HepG2 (cell line): ENCODE measurements at regions not wholly inside any gene's neighbourhood (a gene's known extent, or its start where the extent isn't known, plus 50 kb on each side); places are given as distances from the start of the nearest gene placed in this dataset.

Experiments
- ATAC-seq: fragments of 200-7000 bp; cut with Tn5 transposase; 3 replicates; pipeline ENCODE4 v1.9.1; 2020; ENCODE audit warnings: mild to moderate bottlenecking, moderate library complexity
- BruUV-seq: library from RNA; stranded (reverse); fragments of 400-500 nt; replicated peaks from 2 replicates; lab custom pipeline; 2021; lab: Mats Ljungman, UMichigan
- CTCF ChIA-PET: fragments of 300-600 bp; formaldehyde crosslinking; extraction: SDS; loops from one replicate; lab custom pipeline; 2021; ENCODE audit warnings: low total read pairs, inconsistent platforms, low intra/inter-chr PET ratio; lab: Yijun Ruan, JAX
- POLR2A ChIA-PET: fragments of 350-600 bp; sonication (Branson Sonifier 250); formaldehyde crosslinking; loops from one replicate; lab custom pipeline; 2020; ENCODE audit warnings: antibody characterized with exemption, inconsistent platforms; lab: Yijun Ruan, JAX
- DNase-seq: peaks from one replicate; pipeline ENCODE4 v3.0.0-alpha.2; 2015; ENCODE audit warnings: low spot score
- FAIRE-seq: peaks from 3 replicates; lab custom pipeline; 2011; peaks lifted over from hg19 to GRCh38; lab: Jason Lieb, UNC
- H2AFZ ChIP-seq: one replicate; pipeline ENCODE4 v1.6.1; 2011; ENCODE audit warnings: low read length, inconsistent platforms
- H3K27ac ChIP-seq: fragments of 300-600 bp; 3 replicates; pipeline ENCODE4 v1.8.0; 2011; ENCODE audit warnings: mixed run types, mild to moderate bottlenecking, mixed read lengths, low read length, inconsistent platforms; ENCODE audit not compliant: insufficient read depth; ENCODE audit errors: extremely low read length
- H3K27me3 ChIP-seq, 2 experiments: fragments of 200-600 bp in 1 of 2; 2 replicates in 1 of 2; 3 replicates in 1 of 2; pipeline versions ENCODE4 v1.6.0 to v1.8.0; 2011; ENCODE audit warnings: low read length in 2 of 2, mild to moderate bottlenecking in 2 of 2, moderate library complexity in 2 of 2, inconsistent platforms in 1 of 2; ENCODE audit not compliant: insufficient read depth in 2 of 2, control insufficient read depth in 1 of 2
- H3K36me3 ChIP-seq, 2 experiments: fragments of 200-600 bp in 1 of 2; replicated peaks in 1 of 2; 2 replicates in 1 of 2; 3 replicates in 1 of 2; pipeline versions ENCODE4 v1.5.1 to v1.8.0; 2011; ENCODE audit warnings: low read length in 2 of 2, inconsistent platforms in 1 of 2; ENCODE audit not compliant: insufficient read depth in 2 of 2, control insufficient read depth in 1 of 2
- H3K4me1 ChIP-seq: 2 replicates; pipeline ENCODE4 v1.5.1; 2012; ENCODE audit warnings: low read length, inconsistent platforms; ENCODE audit not compliant: insufficient read depth
- H3K4me2 ChIP-seq: 2 replicates; pipeline ENCODE4 v1.6.0; 2011; ENCODE audit warnings: low read depth, low read length, inconsistent platforms
- H3K4me3 ChIP-seq, 3 experiments: fragments of 200-600 bp in 1 of 3; sonication (generic), shearing (Covaris generic) in 1 of 3; replicated peaks in 1 of 3; 2 replicates each; pipeline ENCODE4 v1.5.1; 2011 to 2016; ENCODE audit warnings: low read length in 3 of 3, inconsistent platforms in 2 of 3, low read depth in 2 of 3, mild to moderate bottlenecking in 2 of 3, control low read depth in 1 of 3, mixed read lengths in 1 of 3; ENCODE audit not compliant: insufficient read depth in 1 of 3
- H3K79me2 ChIP-seq: one replicate; pipeline ENCODE4 v1.6.1; 2011; ENCODE audit warnings: low read length, inconsistent platforms; ENCODE audit not compliant: insufficient read depth
- H3K9ac ChIP-seq: 2 replicates; pipeline ENCODE4 v1.6.0; 2011; ENCODE audit warnings: mild to moderate bottlenecking, low read depth, low read length, inconsistent platforms; ENCODE audit not compliant: insufficient read depth
- H3K9me3 ChIP-seq: 2 replicates; pipeline ENCODE4 v1.5.1; 2012; ENCODE audit warnings: mild to moderate bottlenecking, low read length
- H4K20me1 ChIP-seq: 2 replicates; pipeline ENCODE4 v1.6.0; 2011; ENCODE audit warnings: inconsistent platforms, mild to moderate bottlenecking, low read length, moderate library complexity; ENCODE audit not compliant: insufficient read depth
- ELF1 ChIP-seq: sonication (generic); formaldehyde crosslinking; IDR thresholded peaks from 2 replicates; pipeline ENCODE4 v1.4.0; 2020; ENCODE audit warnings: missing genetic modification reagents
- EP300 ChIP-seq, 3 experiments: sonication (generic) in 1 of 3; formaldehyde crosslinking in 1 of 3; IDR thresholded peaks; 2 replicates each; pipeline versions ENCODE4 v1.5.1 to v1.6.1; 2011 to 2020; ENCODE audit warnings: low read depth in 2 of 3, low read length in 2 of 3, borderline replicate concordance in 1 of 3, improper control_type of control experiment in 1 of 3, mild to moderate bottlenecking in 1 of 3, missing genetic modification reagents in 1 of 3, moderate library complexity in 1 of 3
- NFYB ChIP-seq: sonication (generic); formaldehyde crosslinking; IDR thresholded peaks from 2 replicates; pipeline ENCODE4 v1.4.0; 2020; ENCODE audit warnings: missing genetic modification reagents
- NFYC ChIP-seq: IDR thresholded peaks from 2 replicates; pipeline ENCODE4 v1.6.1; 2016; ENCODE audit warnings: missing genetic modification reagents, missing compliant biosample characterization
- TCF12 ChIP-seq, 2 experiments: fragments of 450-650 bp in 1 of 2; sonication (generic) in 1 of 2; formaldehyde crosslinking in 1 of 2; IDR thresholded peaks; 2 replicates each; pipeline versions ENCODE4 v1.6.1 to v1.8.0; 2017 to 2022; ENCODE audit warnings: antibody characterized with exemption in 1 of 2, mild to moderate bottlenecking in 1 of 2, missing genetic modification reagents in 1 of 2, moderate library complexity in 1 of 2
- ZNF207 ChIP-seq: fragments of 450-650 bp; IDR thresholded peaks from 2 replicates; pipeline ENCODE4 v1.6.1; 2016; ENCODE audit warnings: antibody characterized with exemption, borderline replicate concordance
- ZNF30 ChIP-seq: sonication (generic); formaldehyde crosslinking; IDR thresholded peaks from 2 replicates; pipeline ENCODE4 v1.5.0; 2020; ENCODE audit warnings: mild to moderate bottlenecking, missing genetic modification reagents
- WGBS: methylation state at CpG from one replicate; pipeline ENCODE4 v1.1.6; 2017; ENCODE audit warnings: low lambda C conversion rate; 5-methylcytosine and 5-hydroxymethylcytosine counted together
- in situ Hi-C: cut with HindIII; loops from 2 replicates; pipeline ENCODE4 v1.10.0; 2017; ENCODE audit warnings: low pct_unique_long_range_greater_than_20kb; ENCODE audit not compliant: extremely low pct_ligation_motif_present
- intact Hi-C: fragments of 100-400 bp; cut with micrococcal nuclease; formaldehyde crosslinking; loops from one replicate; pipeline ENCODE4 v1.10.0; 2022; ENCODE audit not compliant: unreplicated experiment
- TF ChIP-seq, protein P1 (sequence below), 2 experiments: sonication (generic) in 1 of 2; formaldehyde crosslinking in 1 of 2; IDR thresholded peaks; 2 replicates each; pipeline versions ENCODE4 v1.5.1 to v1.6.1; 2011 to 2020; ENCODE audit warnings: borderline replicate concordance in 1 of 2, low read depth in 1 of 2, low read length in 1 of 2, mild to moderate bottlenecking in 1 of 2, missing genetic modification reagents in 1 of 2, moderate library complexity in 1 of 2

DNA sequence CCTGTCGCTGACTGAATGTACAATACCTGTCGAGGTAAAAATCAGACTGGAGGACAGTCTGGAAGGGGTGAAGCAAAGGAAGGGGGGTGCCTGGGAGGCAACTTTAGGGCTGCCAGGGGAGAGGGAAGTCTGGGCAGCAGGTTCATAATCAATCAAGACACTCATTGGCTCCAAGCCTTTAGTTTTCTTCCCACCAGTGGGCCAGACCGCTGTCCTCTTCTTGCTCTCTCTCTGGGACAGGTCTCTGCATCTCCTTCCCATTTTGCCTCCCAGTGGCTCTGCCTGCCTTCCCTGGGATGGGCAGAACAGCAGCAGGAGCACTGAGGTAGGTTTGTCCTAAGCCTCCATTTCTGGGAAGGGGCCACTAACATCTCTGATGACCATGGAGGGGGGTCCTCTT lies 206.5 kb downstream of the TTC8 start (continued):
- TF ChIP-seq ZNF207, result no peak

DNA sequence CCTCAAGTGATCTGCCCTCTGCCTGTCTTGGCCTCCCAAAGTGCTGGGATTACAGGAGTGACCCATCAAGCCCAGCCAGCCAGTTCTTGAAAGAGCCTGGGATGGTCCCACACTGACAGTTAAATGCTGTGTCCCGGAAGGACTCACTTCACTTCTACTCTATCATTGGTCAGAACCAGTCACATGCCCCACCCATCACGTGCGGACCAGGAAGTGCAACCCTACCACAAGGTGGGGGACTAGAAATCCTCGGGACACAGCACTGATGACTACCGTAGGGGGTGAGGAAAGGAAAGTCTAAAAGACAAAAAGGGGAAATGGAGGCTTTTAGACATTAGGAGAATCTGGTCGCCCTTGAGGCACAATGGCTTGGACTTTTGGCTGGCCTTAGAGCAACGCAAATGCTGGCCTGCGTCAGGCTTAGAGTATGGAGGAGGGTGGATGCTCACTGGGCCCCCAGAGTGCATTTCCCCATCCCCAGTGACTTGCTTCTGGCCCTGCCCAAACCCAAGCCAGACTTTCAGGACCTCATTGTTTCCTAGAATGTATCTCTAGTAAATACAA lies 207.7 kb downstream of the TTC8 start:
- no peak for FAIRE-seq
- Histone ChIP-seq H3K4me3 (no peak overlapping the region), H3K4me2 (no peak overlapping the region), H3K36me3 (no peaks in the 10 kb centered on the region), H3K4me1 (peaks cover 35% of the 10 kb centered on the region), H2AFZ (no peak overlapping the region), H3K9me3 (no peaks in the 10 kb centered on the region), H3K79me2 (no peaks in the 10 kb centered on the region), H4K20me1 (no peaks in the 10 kb centered on the region), H3K27ac (no peak overlapping the region), H3K27me3 (peaks cover 0 to 5% of the 10 kb centered on the region in 2 experiments; a peak in 1 of 5 replicates), H3K9ac (no peak overlapping the region)
- no TSS peak for BruUV-seq
- ChIA-PET CTCF (no interaction called here), POLR2A (interaction anchor here (0.7 kb wide), 1 partner anchor 8 kb away, joined by 7 read pairs; no protein-coding TSS in a partner anchor)
- no peak for ATAC-seq
- no peak for DNase-seq
- intact Hi-C loops, result no loop called here
- TF ChIP-seq NFYC (CRISPR knock-in tag), result 0 out of 2 replicates have a peak, but pooled peaks have one; percentile 28
- TF ChIP-seq, protein P1, sequence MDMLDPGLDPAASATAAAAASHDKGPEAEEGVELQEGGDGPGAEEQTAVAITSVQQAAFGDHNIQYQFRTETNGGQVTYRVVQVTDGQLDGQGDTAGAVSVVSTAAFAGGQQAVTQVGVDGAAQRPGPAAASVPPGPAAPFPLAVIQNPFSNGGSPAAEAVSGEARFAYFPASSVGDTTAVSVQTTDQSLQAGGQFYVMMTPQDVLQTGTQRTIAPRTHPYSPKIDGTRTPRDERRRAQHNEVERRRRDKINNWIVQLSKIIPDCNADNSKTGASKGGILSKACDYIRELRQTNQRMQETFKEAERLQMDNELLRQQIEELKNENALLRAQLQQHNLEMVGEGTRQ (IDR thresholded peaks at IDR 0.05; ENCODE audit: low read depth, low read length), result 0 out of 2 replicates have a peak, but pooled peaks have one; percentile 48
- TF ChIP-seq, protein P1 (CRISPR knock-in tag; IDR thresholded peaks at IDR 0.05; ENCODE audit: borderline replicate concordance), result peak; percentile 49; the same call in 1 of the 2 replicates
- TF ChIP-seq EP300 (IDR thresholded peaks at IDR 0.05; ENCODE audit: low read depth in 2 of 2, low read length in 2 of 2), result no peak
- TF ChIP-seq EP300 (CRISPR knock-in tag; IDR thresholded peaks at IDR 0.05; ENCODE audit: borderline replicate concordance), result no peak
- 0 out of 2 replicates have a peak, but pooled peaks have one; percentile 17 for TF ChIP-seq NFYB (CRISPR knock-in tag)
- TF ChIP-seq ZNF30 (CRISPR knock-in tag), result no peak
- no peak for TF ChIP-seq TCF12 (IDR thresholded peaks at IDR 0.05)
- TF ChIP-seq TCF12 (CRISPR knock-in tag; IDR thresholded peaks at IDR 0.05), result no peak
- 0 out of 2 replicates have a peak, but pooled peaks have one; percentile 10 for TF ChIP-seq ELF1 (CRISPR knock-in tag)
- in situ Hi-C loops, result loop anchor here (25.0 kb wide), 1 partner anchor 730 kb away; no protein-coding TSS in a partner anchor
- WGBS, result 75% methylated on average over 8 of the region's 8 CpGs
